Neural progenitor cell (in vitro differentiated cells): ENCODE measurements at regions not wholly inside any gene's neighbourhood (a gene's known extent, or its start where the extent isn't known, plus 50 kb on each side); places are given as distances from the start of the nearest gene placed in this dataset.

Source experiments
- CTCF ChIP-seq: fragments of 200-600 bp; sonication (generic); IDR thresholded peaks from 2 replicates; pipeline ENCODE4 v1.5.1; 2017; ENCODE audit warnings: antibody characterized with exemption, mild to moderate bottlenecking
- EZH2 ChIP-seq: fragments of 200-600 bp; sonication (generic); IDR thresholded peaks from 2 replicates; pipeline ENCODE4 v1.6.1; 2017; ENCODE audit warnings: antibody characterized with exemption, mild to moderate bottlenecking, moderate library complexity

- TF ChIP-seq EZH2 (no peak), CTCF (no peak)
Observed at GRCh38 chr1:208350815-208351214, 106.6 kb upstream of the PLXNA2 start.
